ENCODE measurements at regions not wholly inside any gene's neighbourhood (a gene's known extent, or its start where the extent isn't known, plus 50 kb on each side); places are given as distances from the start of the nearest gene placed in this dataset.

DNA sequence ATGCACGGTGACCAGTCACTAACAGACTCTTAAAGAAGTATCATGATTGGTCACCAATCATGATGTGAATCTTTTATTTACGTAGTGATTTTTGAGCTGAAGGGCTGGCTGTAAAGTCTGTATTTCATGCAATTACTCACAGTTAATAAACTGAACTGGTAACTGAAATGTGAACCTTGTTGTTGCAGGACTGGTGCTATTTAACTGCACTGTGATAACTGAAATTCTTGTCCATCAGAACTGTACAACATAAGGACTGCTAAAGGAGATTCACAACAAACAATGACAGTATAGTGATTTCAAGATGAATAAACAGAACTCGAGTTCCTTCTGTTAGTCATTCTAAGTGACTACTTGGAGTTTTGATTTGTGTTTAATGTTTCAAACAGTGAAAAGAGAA lies 316.6 kb downstream of the TPBG start:
- no peak for DNase-seq

DNA sequence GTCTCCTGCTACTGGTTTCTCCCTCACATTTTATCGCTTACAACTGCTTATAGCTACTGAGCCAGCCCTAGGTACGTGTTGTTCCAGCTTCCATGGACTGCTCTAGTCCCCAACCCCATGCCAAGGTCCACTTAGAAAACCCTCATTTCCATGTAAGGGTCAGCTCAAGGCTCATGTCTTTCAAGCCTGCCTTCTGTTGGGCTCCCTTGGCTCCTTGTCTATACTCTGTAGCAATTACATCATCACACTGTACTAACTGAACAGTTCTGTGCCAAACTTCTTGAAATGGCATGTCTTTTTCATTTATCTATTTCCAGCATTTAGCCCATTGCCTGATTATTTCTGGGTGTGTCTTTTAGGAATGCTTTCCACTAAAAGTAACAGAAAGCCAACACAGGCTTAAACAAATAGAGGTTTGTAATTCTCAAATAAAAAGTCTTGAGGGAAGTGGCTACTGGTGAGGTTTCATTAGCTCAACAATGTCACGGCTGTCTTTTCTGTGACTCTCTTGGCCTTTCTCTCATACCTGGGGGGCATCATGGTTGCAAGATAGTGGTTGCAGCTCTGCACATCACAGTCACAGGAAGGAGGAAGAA lies 317.6 kb downstream of the TPBG start:
- no peak for DNase-seq

DNA sequence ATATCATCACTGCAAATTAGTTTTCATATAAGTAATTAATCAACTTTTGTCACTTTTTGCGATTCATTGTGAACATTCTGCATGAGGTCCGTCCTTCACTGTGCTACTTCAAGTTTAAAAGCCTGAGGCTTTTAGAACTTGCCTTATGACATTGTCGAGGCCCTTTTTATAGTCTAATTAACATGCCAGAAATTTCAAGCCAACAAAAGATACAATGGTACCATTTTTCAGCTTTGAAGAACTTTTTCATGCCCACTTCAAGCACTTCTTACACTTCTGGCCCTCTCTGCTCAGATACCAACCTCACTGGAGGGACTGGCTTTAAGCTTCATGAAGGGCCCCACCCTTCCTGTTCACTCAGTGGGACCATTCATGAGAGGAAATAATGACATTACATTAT lies 323.1 kb downstream of the TPBG start:
- DNase-seq, result no peak

DNA sequence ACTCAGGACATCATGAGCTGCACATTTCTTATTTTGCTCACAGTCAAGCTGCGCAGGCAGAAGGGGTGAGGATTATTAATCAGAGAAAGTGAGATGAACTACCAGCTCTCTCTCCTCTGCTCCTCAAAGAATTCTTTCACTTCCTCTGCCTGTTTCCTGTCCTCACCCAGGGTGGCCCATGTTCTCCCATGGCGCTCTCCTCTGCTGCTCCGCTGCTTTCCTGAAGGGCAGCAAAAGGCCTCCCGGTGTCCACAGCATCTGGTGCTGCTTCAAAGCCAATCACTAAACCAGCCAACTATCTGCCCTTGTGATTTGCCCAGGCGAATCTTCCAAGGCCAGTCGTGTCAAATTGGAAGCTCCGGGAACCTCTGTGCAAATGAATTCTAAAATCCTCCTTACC lies 324.2 kb downstream of the TPBG start:
- no peak for DNase-seq

DNA sequence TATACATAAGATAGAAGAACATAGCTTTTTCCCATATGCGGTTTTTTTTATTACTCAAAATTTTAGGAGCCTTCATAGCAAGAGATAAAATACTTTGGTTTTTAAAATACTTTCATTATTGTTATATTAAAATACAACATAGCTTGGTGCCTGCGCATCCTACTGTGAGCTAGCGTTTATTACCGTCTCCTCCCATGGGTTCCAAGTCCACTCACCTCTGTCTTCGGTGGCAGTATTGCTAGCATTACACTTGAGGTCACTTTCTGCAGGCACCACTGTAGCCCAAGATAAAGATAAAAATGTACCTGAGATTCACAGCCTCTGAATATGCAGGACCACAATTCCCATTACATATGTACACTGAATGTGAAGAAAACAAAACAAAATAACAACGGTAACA lies 326.7 kb downstream of the TPBG start:
- DNase-seq, result no peak

DNA sequence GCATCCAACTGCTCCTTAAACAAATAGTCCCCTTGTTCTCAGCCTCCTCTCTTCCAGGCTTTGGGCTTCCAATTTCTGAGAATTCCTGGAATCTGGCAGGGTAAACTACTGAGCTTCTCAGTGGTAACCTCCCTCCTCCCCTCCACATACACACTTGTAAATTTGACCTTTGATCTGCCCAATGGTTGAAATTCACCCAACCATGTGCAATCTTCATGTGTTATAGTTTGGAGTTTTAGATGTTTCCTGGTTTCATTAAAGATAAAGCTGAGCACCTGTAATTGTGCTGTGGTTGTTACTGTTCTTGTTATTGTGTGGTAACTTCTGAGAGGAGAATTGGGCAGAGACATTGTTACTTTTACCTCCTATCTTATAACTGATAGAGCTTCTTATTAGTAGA lies 328.4 kb downstream of the TPBG start:
- DNase-seq, result no peak

DNA sequence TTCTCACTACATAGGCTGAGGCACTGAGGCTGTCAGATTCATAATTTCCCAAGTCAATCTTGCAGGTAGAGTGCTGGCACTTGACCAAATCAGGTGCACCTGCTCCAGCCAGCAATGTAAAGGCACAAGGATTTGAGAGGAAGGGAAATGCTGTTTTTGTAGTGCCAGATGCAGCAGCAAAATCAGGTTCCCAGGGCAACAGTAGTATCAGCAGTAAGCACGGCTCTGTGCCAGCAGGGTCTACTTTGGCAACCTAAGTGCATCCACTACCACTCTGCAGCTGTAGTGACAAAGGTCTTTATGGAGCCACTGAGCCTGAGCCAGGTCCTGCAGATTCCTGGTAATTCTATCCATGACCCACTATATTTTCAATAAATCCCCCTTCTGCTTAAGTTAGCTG lies 329.5 kb downstream of the TPBG start:
- no peak for DNase-seq

DNA sequence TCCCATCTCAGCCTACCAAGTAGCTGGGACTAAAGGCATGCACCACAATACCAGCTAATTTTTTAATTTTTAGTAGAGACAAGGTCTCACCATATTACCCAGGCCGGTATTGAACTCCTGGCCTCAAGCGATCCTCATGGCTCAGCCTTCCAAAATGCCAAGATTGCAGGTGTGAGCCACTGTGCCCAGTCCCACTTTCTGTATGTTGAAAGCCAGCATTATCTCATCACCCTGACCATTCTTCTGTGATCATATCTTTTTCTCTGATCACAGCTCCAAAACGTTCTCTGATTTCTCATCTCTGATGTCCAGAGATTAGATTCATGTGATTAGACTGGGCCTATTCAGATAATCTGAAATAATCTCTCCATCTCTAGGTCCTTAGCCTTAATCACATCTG lies 337.7 kb downstream of the TPBG start:
- no peak for DNase-seq

DNA sequence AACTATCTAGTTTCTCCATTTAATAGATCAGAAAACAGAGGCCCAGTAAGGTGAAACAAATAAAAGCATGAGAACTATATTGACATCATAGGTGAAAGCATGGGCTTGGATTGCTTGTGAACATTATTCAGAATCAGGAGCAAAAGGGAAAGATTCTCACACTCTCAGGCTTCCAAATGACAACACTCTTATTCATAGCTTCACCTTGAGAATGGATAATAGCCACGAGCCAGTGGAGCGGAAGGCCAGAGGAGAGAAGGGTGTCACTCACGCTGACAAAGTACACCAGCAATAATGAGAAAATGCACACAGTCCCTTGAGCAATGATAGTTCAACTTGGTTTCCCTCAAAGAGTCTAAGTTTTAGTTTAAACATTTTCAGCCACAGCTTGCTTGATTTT lies 339.0 kb downstream of the TPBG start:
- no peak for DNase-seq

DNA sequence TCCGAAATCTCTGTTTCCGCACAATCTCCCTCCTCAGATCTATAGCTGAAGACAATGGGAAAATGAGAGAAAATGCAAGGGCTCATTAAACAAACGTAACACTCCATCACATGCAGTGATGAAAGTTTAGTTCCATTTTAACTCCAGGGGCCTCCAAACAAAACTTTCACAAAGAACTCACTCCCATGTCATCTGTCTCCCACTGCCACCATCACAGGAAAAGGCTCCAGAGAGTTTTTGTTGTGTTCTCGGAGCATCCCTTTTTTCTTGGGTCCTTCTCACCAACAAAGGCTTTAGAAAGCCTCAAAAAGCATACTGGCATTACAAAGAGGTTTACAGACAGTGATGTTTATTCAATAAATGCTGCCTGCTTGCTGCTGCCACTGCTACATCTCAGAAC lies 339.6 kb downstream of the TPBG start:
- no peak for DNase-seq

DNA sequence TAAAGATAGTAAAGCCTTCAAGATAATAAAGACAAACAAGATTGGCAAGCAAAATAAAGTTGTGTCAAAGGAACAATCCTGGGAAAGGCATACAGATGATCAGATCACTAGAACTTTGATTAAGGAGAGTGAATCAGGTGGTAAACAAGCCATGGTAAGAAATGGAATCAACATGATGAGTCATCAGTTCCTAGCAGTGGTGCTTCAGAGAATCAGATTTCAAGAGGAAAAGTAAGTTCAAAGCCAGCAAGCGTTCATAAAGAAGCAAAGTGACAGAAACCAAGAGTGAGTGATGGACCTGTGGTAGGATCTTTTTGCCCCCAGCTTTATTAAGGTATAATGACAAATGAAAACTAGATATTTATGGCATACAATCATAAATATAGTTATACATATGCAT lies 340.4 kb downstream of the TPBG start:
- DNase-seq, result no peak

DNA sequence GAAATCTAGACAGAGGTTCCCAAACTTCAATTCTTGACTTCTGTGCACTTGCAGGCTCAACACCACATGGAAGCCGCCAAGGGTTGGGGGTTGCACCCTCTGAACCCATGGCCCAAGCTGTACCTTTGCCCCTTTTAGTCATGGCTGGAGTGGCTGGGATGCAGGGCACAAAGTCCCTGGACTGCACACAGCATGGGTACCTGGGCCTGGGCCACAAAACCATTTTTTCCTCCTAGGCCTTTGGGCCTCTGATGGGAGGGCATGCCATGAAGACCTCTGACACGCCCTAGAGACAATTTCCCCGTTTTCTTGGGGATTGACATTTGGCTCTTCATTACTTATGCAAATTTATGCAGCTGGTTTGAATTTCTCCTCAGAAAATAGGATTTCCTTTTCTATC lies 342.0 kb downstream of the TPBG start:
- no peak for DNase-seq

DNA sequence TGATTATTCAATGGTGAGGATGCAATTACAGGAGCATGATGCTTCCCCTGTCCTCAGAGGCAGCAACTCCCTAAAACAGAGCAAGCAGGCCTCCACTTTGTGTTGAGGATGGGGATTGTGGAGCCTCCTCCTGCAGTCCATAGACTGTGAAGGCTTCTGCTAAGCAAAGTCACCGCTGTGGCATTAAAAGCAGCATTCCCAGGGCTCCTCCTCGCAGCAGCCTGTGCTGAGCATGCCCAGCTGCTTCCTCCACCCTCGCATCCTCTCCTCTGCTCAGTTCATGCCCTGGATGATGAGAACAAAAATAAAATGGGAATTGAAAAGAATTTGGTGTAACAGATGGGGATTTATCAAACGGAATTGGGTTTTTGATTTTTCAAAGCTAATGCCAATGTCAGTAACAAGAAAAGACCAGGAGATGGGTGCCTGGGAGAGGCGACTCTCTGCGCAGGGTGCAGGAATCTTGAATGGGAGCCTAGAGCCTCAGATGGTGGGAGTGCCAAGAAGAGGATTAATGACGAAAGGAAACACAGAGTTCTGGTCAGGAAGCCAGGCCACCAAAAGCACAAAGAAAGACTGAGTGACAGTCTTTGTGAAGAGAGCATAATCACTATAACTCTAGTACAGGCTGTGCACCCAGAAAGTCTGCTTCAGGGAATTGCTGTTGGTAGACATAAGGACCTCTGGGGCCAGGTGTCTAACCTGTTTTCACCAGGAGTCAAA lies 347.6 kb downstream of the TPBG start:
- no peak for DNase-seq

DNA sequence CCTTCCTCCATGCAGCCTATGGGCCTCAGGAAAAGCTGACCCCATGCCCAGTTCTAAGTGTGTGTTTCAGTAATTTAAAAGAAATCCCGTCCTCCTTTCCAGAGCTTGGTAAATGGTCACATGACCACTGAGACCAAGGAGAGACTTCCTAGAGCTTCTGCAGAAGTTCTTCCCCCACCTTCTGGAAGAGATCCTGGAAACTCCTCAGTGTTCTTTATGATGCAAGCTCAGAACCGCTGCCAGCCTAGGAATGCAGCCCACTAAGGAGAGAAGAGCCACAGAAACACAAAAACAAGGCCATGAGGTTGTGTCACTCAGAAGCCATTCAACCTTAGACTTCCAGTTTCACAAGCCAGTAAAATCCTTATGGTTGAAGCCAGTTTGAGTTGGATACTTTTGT lies 348.4 kb downstream of the TPBG start:
- DNase-seq, result no peak

DNA sequence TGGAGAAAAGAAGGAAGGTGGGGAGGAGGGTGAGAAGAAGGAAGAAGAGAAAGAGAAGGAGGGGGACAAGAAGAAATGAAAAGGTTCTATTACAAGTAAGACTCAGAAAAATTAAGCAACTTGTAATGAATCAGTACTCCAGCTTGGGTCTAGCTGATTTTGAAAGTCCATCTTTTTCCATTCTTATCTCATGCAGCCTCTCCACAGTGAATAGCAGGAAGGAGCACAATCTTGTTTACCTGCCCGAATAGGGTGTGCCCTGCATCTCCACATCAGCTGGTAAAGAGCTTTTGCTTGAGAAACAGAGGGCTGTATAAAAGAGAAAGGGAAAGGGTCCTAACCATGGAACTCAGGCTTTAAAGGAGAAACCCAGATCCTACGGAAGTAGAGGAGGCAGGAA lies 348.8 kb downstream of the TPBG start:
- no peak for DNase-seq

DNA sequence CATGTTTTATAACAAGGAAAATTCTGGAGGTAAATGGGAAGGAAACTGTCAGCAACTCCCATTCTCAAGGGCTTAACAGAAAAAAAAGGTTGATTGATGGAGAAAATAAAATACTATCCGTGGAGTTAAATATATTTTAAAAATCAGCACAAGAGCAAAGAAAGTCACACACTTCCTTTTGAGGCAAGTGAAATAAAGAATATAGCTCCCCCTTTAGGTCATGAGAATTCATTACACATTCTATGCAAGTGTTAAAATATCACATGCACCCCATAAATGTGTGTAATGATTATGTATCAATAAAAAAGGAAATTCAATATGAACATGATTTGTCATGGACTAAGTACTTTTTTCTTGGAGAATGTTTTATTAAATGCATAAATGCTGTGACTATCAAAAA lies 349.2 kb downstream of the TPBG start:
- DNase-seq, result no peak

DNA sequence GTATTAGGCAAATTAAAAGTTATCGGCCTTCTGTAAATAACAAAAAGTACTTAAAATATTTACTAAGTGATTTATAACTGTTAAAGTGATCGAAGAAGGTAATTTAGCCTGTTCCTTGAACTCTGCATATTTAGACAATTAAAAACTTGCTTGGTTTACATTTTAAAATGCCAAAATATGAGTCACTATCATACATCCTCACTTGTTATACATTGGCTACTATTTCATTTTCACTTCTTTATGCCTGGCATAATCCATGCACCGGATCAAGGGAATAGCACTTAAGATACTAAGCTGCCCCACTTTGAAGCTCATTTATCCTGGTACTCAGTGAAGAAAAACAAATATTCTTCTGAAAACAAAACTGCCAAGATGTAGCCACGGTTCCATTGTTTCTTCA lies 344.6 kb downstream of the UBE3D start:
- no peak for DNase-seq

DNA sequence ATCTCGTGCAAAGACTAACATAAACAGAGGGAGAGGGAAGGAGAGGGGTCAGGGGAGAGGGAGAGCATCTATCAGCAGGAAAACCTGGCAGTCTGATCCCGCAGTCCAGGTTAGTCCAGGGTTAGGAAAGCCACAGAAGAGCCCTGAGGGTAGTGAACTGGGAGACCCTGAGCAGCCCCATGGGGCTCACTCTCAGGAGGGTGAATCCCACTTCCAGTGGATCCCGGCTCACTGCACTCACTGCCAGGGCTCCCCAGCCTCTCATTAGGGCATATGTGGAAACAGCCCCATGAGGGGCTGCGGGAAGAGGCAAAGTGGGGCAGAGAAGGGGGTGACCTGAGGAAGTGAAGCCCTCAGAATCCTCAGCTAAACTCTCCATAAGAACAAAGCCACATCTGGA lies 329.9 kb downstream of the UBE3D start:
- DNase-seq, result no peak

DNA sequence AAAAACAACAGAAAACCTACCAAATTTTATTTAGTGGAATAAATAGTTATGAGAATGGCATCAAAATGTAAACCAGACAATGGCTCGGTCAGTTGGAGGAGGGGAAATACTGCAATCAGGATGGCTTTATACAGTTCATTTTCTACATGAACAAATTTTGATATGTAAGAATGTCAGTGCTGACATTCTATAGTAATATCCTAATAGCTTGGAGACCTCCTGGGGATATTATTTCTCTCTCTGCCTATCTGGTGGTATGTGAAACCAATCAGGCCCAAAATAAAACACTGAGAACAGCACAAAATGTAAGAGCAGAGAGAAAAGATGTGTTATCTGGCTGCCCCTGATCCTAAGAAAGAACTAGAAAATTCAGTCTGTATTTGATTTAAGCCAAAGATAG lies 327.7 kb downstream of the UBE3D start:
- DNase-seq, result no peak

DNA sequence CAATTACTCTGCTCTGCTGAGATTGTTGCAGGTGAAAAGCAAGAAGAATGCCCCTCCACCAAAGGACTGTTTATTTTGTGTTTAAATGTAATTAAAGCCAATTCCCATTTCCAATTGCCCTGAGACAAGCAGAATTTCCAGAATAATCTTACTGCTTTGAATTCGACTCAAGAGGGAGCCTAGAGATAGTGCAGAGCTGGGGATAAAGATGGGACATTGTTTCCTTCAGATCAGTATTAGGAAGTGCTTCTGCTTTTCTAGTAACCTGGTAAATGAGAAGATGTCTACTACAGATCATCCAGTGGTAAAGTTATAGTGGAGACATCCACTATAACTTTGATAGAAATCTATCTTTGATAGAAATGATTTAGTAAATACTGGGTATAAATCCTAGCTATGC lies 326.9 kb downstream of the UBE3D start:
- DNase-seq, result peak in 1 of 2 experiments; percentile 13

DNA sequence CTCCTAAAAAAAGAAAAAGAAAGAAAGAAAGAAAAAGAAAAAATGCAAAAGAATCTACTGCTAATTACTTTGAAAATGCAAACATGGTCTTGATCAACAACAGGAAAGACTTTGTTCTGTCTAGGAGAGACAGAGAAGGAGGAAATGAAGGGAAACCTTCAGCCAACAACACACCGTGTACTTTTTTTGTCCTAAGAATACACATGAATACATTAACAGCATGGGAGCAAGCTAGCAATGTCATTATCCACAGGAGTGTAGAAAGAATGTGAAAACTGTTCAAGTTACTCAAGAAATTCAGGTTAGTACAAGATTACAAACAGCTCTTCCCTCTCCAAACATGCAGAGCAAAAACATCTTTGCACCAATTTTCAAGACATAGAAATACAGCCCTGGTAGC lies 326.3 kb downstream of the UBE3D start:
- DNase-seq, result no peak

DNA sequence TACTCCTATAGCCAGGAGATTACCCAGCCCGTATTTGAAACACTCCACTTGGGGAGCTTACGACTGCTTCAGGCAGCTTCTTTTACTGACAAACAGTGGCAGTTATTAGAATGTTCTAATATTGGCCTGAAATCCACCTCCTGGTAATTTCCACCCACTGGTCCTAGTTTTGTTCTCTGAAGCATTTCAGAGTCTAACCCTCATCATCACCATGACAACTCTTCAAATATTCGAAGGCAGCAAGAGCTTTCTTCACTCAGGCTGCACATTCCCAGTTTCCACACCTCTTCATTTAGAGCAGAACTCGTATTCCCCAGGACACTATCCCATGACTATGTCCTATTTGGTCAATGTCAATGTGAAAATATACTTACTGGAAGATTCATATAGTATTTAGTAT lies 325.6 kb downstream of the UBE3D start:
- DNase-seq, result no peak

DNA sequence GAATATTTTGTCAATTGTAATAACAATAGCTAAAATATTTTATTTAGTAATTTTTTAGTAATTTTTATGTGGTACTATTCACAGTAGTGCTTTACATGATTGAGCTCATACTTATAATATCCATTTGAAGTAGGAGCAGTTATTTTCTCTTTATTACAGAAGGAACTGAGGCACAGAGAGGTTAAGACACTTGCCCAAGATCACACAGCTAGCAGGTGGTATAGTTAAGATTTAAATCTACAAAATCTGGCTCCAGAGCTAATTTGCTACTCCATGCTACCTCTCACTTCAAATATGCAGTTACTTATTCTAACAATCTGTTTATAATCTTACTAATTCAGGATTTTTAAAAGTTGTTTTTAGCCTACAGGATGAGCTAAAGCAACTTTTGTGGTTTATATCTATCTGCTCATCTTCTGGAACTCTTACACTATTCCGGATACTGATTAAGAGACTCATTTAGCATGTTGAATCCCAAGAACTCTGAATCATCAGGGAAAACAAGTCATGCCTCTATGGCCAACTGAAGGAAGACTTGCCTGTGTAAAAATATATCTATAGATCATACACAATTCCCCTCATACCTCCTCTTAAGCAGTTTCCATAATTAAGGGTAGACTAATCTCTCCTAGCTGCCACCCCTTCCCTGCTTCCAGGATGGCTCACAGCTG lies 324.2 kb downstream of the UBE3D start:
- no peak for DNase-seq

DNA sequence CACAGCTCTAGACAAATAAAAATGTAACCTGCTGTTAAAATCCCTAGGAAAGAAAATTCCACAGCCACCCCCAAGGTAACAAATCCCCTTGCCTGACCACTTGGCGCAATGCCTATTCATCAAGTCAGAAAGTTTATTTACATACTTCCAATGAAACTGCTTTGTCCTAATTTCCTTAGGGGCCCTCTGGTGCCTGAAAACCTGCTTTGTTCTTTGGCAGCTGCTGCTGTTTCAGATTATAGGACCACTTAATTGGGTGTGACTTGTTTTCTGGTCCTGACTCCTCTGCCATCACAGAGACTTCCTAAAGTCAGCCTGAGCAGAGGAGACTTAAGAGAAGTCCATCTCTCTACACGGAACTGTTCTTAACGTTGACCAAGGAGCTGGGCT lies 323.6 kb downstream of the UBE3D start:
- no peak for DNase-seq

All from NCI-H1930 (cell line).